Astrocyte (in vitro differentiated cells and primary cell): ENCODE measurements at regions not wholly inside any gene's neighbourhood (a gene's known extent, or its start where the extent isn't known, plus 50 kb on each side); places are given as distances from the start of the nearest gene placed in this dataset.

Experiments
- DNase-seq: peaks from one replicate; pipeline ENCODE4 v3.0.0-alpha.2; 2010; ENCODE audit warnings: low read depth
- FAIRE-seq: peaks from 2 replicates; lab custom pipeline; 2011; peaks lifted over from hg19 to GRCh38; lab: Jason Lieb, UNC
- H2AFZ ChIP-seq: 2 replicates; pipeline ENCODE4 v1.6.0; 2012; ENCODE audit warnings: low read depth, low read length, inconsistent platforms
- H3K27ac ChIP-seq: 2 replicates; pipeline ENCODE4 v1.5.1; 2011; ENCODE audit warnings: low read depth, low read length, inconsistent platforms
- H3K27me3 ChIP-seq: 2 replicates; pipeline ENCODE4 v1.6.0; 2011; ENCODE audit warnings: low read length, inconsistent platforms; ENCODE audit not compliant: insufficient read depth
- H3K36me3 ChIP-seq: 2 replicates; pipeline ENCODE4 v1.5.1; 2011; ENCODE audit warnings: low read length, inconsistent platforms; ENCODE audit not compliant: insufficient read depth
- H3K4me1 ChIP-seq: 2 replicates; pipeline ENCODE4 v1.5.1; 2011; ENCODE audit warnings: low read length, inconsistent platforms; ENCODE audit not compliant: insufficient read depth
- H3K4me2 ChIP-seq: 2 replicates; pipeline ENCODE4 v1.6.0; 2012; ENCODE audit warnings: low read length, inconsistent platforms
- H3K4me3 ChIP-seq: 2 replicates; pipeline ENCODE4 v1.5.1; 2011; ENCODE audit warnings: low read depth, mild to moderate bottlenecking, low read length, inconsistent platforms; ENCODE audit not compliant: insufficient read depth
- H3K79me2 ChIP-seq: 2 replicates; pipeline ENCODE4 v1.6.0; 2012; ENCODE audit warnings: mild to moderate bottlenecking, low read length, inconsistent platforms; ENCODE audit not compliant: insufficient read depth
- H3K9ac ChIP-seq: 2 replicates; pipeline ENCODE4 v1.6.0; 2012; ENCODE audit warnings: mild to moderate bottlenecking, low read length, inconsistent platforms
- H3K9me3 ChIP-seq: 2 replicates; pipeline ENCODE4 v1.5.1; 2012; ENCODE audit warnings: low read depth, mild to moderate bottlenecking, low read length, inconsistent platforms; ENCODE audit not compliant: insufficient read depth
- H4K20me1 ChIP-seq: 2 replicates; pipeline ENCODE4 v1.6.0; 2012; ENCODE audit warnings: low read length, inconsistent platforms; ENCODE audit not compliant: insufficient read depth
- H3K27ac Mint-ChIP-seq: one replicate; pipeline ENCODE4 v1.8.0; 2021; ENCODE audit warnings: mild to moderate bottlenecking, mixed read lengths; ENCODE audit not compliant: unreplicated experiment
- H3K27me3 Mint-ChIP-seq: one replicate; pipeline ENCODE4 v1.8.0; 2021; ENCODE audit warnings: low read depth, mixed read lengths; ENCODE audit not compliant: unreplicated experiment
- H3K36me3 Mint-ChIP-seq: one replicate; pipeline ENCODE4 v1.8.0; 2021; ENCODE audit warnings: low read depth, mixed read lengths; ENCODE audit not compliant: unreplicated experiment
- H3K4me1 Mint-ChIP-seq: one replicate; pipeline ENCODE4 v1.8.0; 2021; ENCODE audit warnings: low read depth, mixed read lengths; ENCODE audit not compliant: unreplicated experiment
- H3K4me3 Mint-ChIP-seq: one replicate; pipeline ENCODE4 v1.8.0; 2021; ENCODE audit warnings: mild to moderate bottlenecking, moderate library complexity, mixed read lengths; ENCODE audit not compliant: unreplicated experiment
- H3K9me3 Mint-ChIP-seq: one replicate; pipeline ENCODE4 v1.8.0; 2021; ENCODE audit warnings: mild to moderate bottlenecking, mixed read lengths; ENCODE audit not compliant: unreplicated experiment
- EZH2 ChIP-seq: IDR thresholded peaks from 2 replicates; pipeline ENCODE4 v1.6.1; 2012; ENCODE audit warnings: mild to moderate bottlenecking, low read length, inconsistent platforms; ENCODE audit not compliant: insufficient read depth
- TF ChIP-seq, protein P1 (sequence below): IDR thresholded peaks from 2 replicates; pipeline ENCODE4 v1.5.1; 2011; ENCODE audit warnings: low read depth, mild to moderate bottlenecking, inconsistent platforms, low read length, moderate library complexity; ENCODE audit not compliant: insufficient read depth

GRCh38 chr4:64489628-64490027, 80.4 kb upstream of the TECRL start:
- no peaks in the 10 kb centered on the region for H3K79me2 ChIP-seq
- H2AFZ ChIP-seq = no peak overlapping the region
- FAIRE-seq (no peak), DNase-seq (no peak)
- no peak overlapping the region for H3K9ac ChIP-seq
- no peaks in the 10 kb centered on the region for H3K36me3 Mint-ChIP-seq
- H4K20me1 ChIP-seq = no peaks in the 10 kb centered on the region
- no peak overlapping the region for H3K4me3 Mint-ChIP-seq
- H3K36me3 ChIP-seq = no peaks in the 10 kb centered on the region
- H3K27me3 Mint-ChIP-seq = no peaks in the 10 kb centered on the region
- peaks cover 9% of the 10 kb centered on the region for H3K4me1 Mint-ChIP-seq
- H3K27me3 ChIP-seq = no peaks in the 10 kb centered on the region
- no peak overlapping the region for H3K4me2 ChIP-seq
- no peaks in the 10 kb centered on the region for H3K9me3 ChIP-seq
- no peaks in the 10 kb centered on the region for H3K9me3 Mint-ChIP-seq
- TF ChIP-seq EZH2 = no peak
- TF ChIP-seq, protein P1, sequence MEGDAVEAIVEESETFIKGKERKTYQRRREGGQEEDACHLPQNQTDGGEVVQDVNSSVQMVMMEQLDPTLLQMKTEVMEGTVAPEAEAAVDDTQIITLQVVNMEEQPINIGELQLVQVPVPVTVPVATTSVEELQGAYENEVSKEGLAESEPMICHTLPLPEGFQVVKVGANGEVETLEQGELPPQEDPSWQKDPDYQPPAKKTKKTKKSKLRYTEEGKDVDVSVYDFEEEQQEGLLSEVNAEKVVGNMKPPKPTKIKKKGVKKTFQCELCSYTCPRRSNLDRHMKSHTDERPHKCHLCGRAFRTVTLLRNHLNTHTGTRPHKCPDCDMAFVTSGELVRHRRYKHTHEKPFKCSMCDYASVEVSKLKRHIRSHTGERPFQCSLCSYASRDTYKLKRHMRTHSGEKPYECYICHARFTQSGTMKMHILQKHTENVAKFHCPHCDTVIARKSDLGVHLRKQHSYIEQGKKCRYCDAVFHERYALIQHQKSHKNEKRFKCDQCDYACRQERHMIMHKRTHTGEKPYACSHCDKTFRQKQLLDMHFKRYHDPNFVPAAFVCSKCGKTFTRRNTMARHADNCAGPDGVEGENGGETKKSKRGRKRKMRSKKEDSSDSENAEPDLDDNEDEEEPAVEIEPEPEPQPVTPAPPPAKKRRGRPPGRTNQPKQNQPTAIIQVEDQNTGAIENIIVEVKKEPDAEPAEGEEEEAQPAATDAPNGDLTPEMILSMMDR = no peak
- H3K27ac ChIP-seq = no peak overlapping the region
- H3K4me3 ChIP-seq = no peak overlapping the region
- H3K27ac Mint-ChIP-seq = no peak overlapping the region
- H3K4me1 ChIP-seq = no peaks in the 10 kb centered on the region

GRCh38 chr4:64479338-64479737, 70.1 kb upstream of the TECRL start:
- no peak overlapping the region for H3K27ac ChIP-seq
- Mint-ChIP-seq H3K4me1 (no peaks in the 10 kb centered on the region), H3K27me3 (no peaks in the 10 kb centered on the region), H3K4me3 (no peak overlapping the region), H3K36me3 (no peaks in the 10 kb centered on the region), H3K9me3 (peaks cover 5% of the 10 kb centered on the region), H3K27ac (no peak overlapping the region)
- no peaks in the 10 kb centered on the region for H3K36me3 ChIP-seq
- no peaks in the 10 kb centered on the region for H3K9me3 ChIP-seq
- no peak overlapping the region for H2AFZ ChIP-seq
- no peak overlapping the region for H3K4me3 ChIP-seq
- H3K4me1 ChIP-seq = no peaks in the 10 kb centered on the region
- H3K9ac ChIP-seq = no peak overlapping the region
- no peaks in the 10 kb centered on the region for H3K79me2 ChIP-seq
- H3K27me3 ChIP-seq = no peaks in the 10 kb centered on the region
- TF ChIP-seq EZH2 = no peak
- TF ChIP-seq, protein P1 = no peak
- DNase-seq (no peak), FAIRE-seq (no peak)
- no peak overlapping the region for H3K4me2 ChIP-seq
- no peaks in the 10 kb centered on the region for H4K20me1 ChIP-seq

- Histone ChIP-seq H2AFZ (no peak overlapping the region), H3K9me3 (no peaks in the 10 kb centered on the region), H3K4me2 (no peak overlapping the region), H3K4me1 (no peaks in the 10 kb centered on the region), H3K4me3 (no peak overlapping the region), H3K27me3 (no peaks in the 10 kb centered on the region), H3K36me3 (no peaks in the 10 kb centered on the region), H3K27ac (no peak overlapping the region), H4K20me1 (no peaks in the 10 kb centered on the region), H3K9ac (no peak overlapping the region), H3K79me2 (no peaks in the 10 kb centered on the region)
- Mint-ChIP-seq H3K36me3 (no peaks in the 10 kb centered on the region), H3K9me3 (peaks cover 5% of the 10 kb centered on the region), H3K27me3 (no peaks in the 10 kb centered on the region), H3K27ac (no peak overlapping the region), H3K4me1 (no peaks in the 10 kb centered on the region), H3K4me3 (no peak overlapping the region)
- FAIRE-seq = no peak
- DNase-seq = no peak
- TF ChIP-seq EZH2 = no peak
- TF ChIP-seq, protein P1 = no peak
Observed at GRCh38 chr4:64477127-64477526, 67.9 kb upstream of the TECRL start.
